HFFc6 (cell line): ENCODE measurements at regions not wholly inside any gene's neighbourhood (a gene's known extent, or its start where the extent isn't known, plus 50 kb on each side); places are given as distances from the start of the nearest gene placed in this dataset.

Source experiments
- DNase-seq: peaks from one replicate; pipeline ENCODE4 v3.0.0-alpha.2; 2018
- H3K27ac Mint-ChIP-seq: 2 replicates; pipeline ENCODE4 v1.8.0; 2020; ENCODE audit warnings: mild to moderate bottlenecking, mixed read lengths
- H3K27me3 Mint-ChIP-seq: 2 replicates; pipeline ENCODE4 v1.8.0; 2021; ENCODE audit warnings: mild to moderate bottlenecking, moderate library complexity, mixed read lengths; ENCODE audit not compliant: insufficient read depth
- H3K36me3 Mint-ChIP-seq: 2 replicates; pipeline ENCODE4 v1.8.0; 2021; ENCODE audit warnings: low read depth, mixed read lengths
- H3K4me1 Mint-ChIP-seq: 2 replicates; pipeline ENCODE4 v1.8.0; 2020; ENCODE audit warnings: low read depth, mixed read lengths
- H3K4me3 Mint-ChIP-seq: 2 replicates; pipeline ENCODE4 v1.8.0; 2020; ENCODE audit warnings: mild to moderate bottlenecking, moderate library complexity, mixed read lengths
- H3K9me3 Mint-ChIP-seq: 2 replicates; pipeline ENCODE4 v1.8.0; 2020; ENCODE audit warnings: mild to moderate bottlenecking, mixed read lengths
- TF ChIP-seq, protein P1 (sequence below): fragments of 200-600 bp; sonication (generic); IDR thresholded peaks from 2 replicates; pipeline ENCODE4 v1.5.0; 2021; ENCODE audit warnings: antibody characterized with exemption, mild to moderate bottlenecking

DNA sequence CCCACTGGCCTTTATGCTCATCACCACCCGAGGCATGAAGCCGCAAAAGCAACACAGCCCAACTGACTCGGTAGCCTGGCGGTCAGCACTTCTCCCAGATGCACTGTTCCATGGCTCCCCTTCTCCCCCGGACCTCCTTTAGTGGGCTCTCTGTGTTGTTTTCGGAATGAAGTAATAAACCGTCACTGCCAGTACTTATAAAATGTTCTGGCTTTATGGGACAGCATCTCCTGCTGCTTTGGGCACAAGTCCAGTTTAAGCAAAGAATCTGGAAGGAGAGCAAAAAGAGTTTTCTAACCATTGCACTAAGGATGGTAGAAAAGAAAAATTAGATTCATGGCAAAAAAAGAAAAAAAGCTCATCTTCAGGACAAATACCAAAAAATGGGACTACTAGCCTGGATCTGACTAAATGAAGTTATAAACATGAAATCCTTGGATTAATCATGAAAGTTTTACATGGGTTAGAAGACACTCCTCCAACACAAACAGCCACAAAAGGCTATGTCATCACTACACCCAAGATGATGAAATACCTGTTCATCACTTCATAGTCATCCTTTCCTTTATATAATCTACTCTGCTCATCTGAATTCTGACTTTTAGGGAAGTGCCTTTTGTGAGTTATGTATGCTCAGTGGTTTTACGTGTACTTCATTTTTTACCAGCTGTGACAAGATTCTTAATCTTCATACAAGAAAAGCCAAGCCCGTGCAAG lies 89.5 kb upstream of the UBE2E2 start:
- Mint-ChIP-seq H3K36me3 (no peaks in the 10 kb centered on the region), H3K4me1 (peaks cover 6% of the 10 kb centered on the region), H3K9me3 (no peaks in the 10 kb centered on the region), H3K4me3 (no peak overlapping the region), H3K27ac (no peak overlapping the region), H3K27me3 (peaks cover 9% of the 10 kb centered on the region)
- TF ChIP-seq, protein P1, sequence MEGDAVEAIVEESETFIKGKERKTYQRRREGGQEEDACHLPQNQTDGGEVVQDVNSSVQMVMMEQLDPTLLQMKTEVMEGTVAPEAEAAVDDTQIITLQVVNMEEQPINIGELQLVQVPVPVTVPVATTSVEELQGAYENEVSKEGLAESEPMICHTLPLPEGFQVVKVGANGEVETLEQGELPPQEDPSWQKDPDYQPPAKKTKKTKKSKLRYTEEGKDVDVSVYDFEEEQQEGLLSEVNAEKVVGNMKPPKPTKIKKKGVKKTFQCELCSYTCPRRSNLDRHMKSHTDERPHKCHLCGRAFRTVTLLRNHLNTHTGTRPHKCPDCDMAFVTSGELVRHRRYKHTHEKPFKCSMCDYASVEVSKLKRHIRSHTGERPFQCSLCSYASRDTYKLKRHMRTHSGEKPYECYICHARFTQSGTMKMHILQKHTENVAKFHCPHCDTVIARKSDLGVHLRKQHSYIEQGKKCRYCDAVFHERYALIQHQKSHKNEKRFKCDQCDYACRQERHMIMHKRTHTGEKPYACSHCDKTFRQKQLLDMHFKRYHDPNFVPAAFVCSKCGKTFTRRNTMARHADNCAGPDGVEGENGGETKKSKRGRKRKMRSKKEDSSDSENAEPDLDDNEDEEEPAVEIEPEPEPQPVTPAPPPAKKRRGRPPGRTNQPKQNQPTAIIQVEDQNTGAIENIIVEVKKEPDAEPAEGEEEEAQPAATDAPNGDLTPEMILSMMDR, result no peak
- DNase-seq, result peak; percentile 10

DNA sequence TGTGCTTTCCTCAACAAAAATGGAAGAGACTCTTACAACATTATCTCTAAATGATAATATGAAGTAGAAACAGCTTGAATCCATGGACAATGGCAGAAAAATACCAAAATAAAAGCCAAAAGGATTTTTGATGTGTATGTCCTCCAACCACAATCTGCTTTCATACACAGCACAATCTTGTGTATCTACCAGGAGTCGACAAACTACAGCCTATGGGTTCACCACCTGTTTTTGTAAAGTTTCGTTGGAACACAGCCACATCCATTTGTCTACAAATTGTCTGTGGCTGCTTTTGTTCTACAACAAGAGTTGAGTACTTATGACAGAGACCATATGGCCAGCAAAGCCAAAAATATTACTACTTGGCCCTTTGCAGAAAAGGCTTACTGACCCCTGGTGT lies 88.7 kb upstream of the UBE2E2 start:
- TF ChIP-seq, protein P1, result no peak
- Mint-ChIP-seq H3K4me1 (peaks cover 6% of the 10 kb centered on the region), H3K4me3 (no peak overlapping the region), H3K27me3 (peaks cover 14% of the 10 kb centered on the region), H3K36me3 (no peaks in the 10 kb centered on the region), H3K9me3 (no peaks in the 10 kb centered on the region), H3K27ac (no peak overlapping the region)
- no peak for DNase-seq

DNA sequence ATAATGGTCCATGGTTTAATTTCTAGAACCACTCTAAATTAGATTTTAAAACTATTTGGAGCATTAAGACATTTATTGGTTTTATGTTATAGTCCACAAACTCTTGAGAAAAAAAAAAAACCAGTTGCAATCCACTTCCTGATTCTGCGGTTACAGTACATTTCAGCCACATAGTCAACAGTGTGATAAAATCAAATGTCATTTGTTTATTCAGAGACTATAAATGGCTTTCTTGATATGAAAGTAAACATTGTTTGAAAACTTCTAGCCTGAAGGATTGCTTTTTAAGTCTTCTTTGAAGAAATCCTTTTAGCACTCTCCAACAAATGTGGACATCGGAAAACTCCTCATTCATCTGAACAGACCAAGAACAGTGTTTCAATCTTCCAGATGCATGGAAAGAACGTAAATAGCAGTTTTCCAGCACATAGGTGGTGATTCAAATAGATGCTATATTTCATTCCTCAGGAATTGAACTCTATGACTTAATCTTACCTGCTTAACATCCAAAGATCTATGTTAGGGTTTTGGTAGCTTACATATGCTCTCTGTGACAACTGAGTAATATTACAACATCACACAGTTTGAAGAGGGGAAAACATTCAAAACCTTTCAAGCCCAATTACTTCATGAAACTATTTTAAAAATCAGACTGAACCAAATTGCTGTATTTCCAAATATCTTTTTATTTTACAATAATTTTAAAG lies 87.8 kb upstream of the UBE2E2 start:
- DNase-seq, result no peak
- peaks cover 6% of the 10 kb centered on the region for H3K4me1 Mint-ChIP-seq
- no peaks in the 10 kb centered on the region for H3K36me3 Mint-ChIP-seq
- H3K9me3 Mint-ChIP-seq, result no peaks in the 10 kb centered on the region
- no peak overlapping the region for H3K27ac Mint-ChIP-seq
- peaks cover 14% of the 10 kb centered on the region for H3K27me3 Mint-ChIP-seq
- TF ChIP-seq, protein P1, result no peak
- no peak overlapping the region for H3K4me3 Mint-ChIP-seq

DNA sequence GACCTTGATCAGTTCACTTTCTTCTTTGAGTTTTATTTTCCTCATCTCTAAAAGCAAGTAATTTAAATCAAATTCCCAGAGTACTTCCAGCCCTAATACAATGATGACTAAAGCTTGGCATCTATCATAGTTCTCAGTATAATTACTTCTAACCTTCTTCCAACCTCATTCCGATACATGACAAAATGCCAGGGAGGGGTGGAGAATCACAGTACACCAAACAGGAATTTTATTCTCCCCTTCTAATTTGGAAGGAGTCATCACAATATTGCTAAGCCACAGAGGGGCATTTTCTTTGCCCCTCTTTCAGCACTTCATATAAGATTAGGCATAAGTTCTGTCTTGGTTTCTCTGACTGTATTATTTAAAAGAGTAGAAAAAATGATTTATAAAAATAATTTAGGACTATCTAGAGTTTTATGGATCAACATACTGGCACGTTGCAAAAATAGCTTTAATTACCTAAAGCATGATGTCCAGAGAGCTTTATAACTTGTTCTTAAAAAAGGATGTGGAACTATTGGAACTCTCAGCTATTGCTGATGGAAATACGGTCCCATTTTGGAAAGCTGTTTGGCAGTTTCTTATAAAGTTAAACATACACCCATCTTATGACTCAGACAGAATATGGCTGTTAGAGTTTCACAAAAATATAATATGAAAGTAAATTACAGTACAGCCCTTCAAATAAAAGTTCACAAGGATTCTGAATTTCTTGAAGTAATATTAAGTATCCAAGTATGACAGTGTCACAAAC lies 86.9 kb upstream of the UBE2E2 start:
- Mint-ChIP-seq H3K4me3 (no peak overlapping the region), H3K36me3 (no peaks in the 10 kb centered on the region), H3K27ac (no peak overlapping the region), H3K4me1 (peaks cover 6% of the 10 kb centered on the region), H3K9me3 (no peaks in the 10 kb centered on the region), H3K27me3 (peaks cover 14% of the 10 kb centered on the region)
- TF ChIP-seq, protein P1, result no peak
- no peak for DNase-seq

DNA sequence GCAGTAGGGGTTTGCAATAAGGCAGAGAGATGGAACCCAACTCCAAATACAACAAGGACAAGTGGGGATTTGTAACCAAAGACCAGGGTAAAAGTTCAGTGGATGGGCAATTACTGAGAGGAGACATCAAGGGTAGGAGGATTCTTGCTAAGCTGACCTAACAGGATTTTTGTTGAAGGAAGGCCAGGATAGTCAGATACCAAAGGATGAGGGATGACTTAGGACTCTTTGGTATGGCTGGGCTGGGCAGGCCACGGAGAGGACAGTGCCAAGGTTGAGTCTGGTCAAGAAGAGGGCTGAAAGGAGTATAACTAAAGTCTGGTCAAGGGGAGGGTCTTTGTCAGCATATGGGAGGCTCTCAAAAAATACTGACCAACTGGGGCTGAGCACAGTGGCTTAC lies 85.3 kb upstream of the UBE2E2 start:
- TF ChIP-seq, protein P1, result no peak
- no peak for DNase-seq
- Mint-ChIP-seq H3K27me3 (peaks cover 14% of the 10 kb centered on the region), H3K4me3 (no peak overlapping the region), H3K36me3 (no peaks in the 10 kb centered on the region), H3K9me3 (no peaks in the 10 kb centered on the region), H3K27ac (no peak overlapping the region), H3K4me1 (peaks cover 6% of the 10 kb centered on the region)
